H1 (cell line): ENCODE measurements at regions not wholly inside any gene's neighbourhood (a gene's known extent, or its start where the extent isn't known, plus 50 kb on each side); places are given as distances from the start of the nearest gene placed in this dataset.

Experiments
- BCL11A ChIP-seq, 2 experiments: IDR thresholded peaks; one replicate each; pipeline ENCODE4 v1.6.1; 2011; ENCODE audit warnings: low read depth in 2 of 2, low read length in 2 of 2, mild to moderate bottlenecking in 2 of 2
- CBX5 ChIP-seq: fragments of 300-800, 300-1000 bp; sonication (generic); IDR thresholded peaks from 2 replicates; pipeline ENCODE4 v1.7.1; 2016; ENCODE audit warnings: antibody characterized with exemption, low read length, low read depth
- CHD2 ChIP-seq: IDR thresholded peaks from 2 replicates; pipeline ENCODE4 v1.6.1; 2012; ENCODE audit warnings: low read length, improper control_type of control experiment
- HDAC2 ChIP-seq, 2 experiments: fragments of 300-600 bp in 1 of 2; sonication (generic) in 1 of 2; IDR thresholded peaks; 2 replicates each; pipeline ENCODE4 v1.6.1; 2011 to 2012; ENCODE audit warnings: low read depth in 2 of 2, low read length in 2 of 2, mild to moderate bottlenecking in 2 of 2, moderate library complexity in 2 of 2, borderline replicate concordance in 1 of 2, inconsistent platforms in 1 of 2
- NANOG ChIP-seq: IDR thresholded peaks from 2 replicates; pipeline ENCODE4 v1.6.1; 2011; ENCODE audit warnings: low read length, low read depth, mild to moderate bottlenecking, inconsistent platforms; ENCODE audit not compliant: insufficient read depth, poor library complexity, severe bottlenecking
- TBP ChIP-seq: IDR thresholded peaks from 2 replicates; pipeline ENCODE4 v1.6.1; 2011; ENCODE audit warnings: low read depth, low read length, improper control_type of control experiment
- ZNF274 ChIP-seq: IDR thresholded peaks from 2 replicates; pipeline ENCODE4 v1.7.0; 2012; ENCODE audit warnings: low read length, borderline replicate concordance; ENCODE audit errors: extremely low read depth
- TF ChIP-seq, protein P1 (sequence below): IDR thresholded peaks from 2 replicates; pipeline ENCODE4 v1.6.1; 2011; ENCODE audit warnings: low read length, improper control_type of control experiment

DNA sequence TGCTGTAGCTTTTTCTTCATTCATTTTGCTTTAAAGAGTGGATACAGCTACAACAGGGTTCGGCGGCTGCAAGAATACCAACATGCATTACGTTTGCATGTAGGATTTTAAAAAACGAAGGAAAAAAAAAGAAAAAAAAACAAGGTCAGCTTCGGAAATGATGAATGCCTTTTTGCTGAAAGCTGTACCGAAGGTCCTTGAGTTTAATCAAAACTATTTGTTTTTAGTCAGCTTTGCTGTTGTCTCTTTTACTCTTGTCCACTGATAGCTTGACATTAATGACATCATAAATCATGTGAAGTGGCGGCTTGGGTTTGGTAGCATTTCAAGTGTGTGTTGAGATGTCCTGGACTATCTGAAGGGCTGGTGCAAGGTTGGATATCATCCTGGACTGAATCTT, 779.1 kb downstream of the NR2F1-AS1 start (continued):
- TF ChIP-seq CHD2, result no peak
- TF ChIP-seq ZNF274, result no peak
- TF ChIP-seq NANOG, result no peak
- no peak for TF ChIP-seq HDAC2 (IDR thresholded peaks at IDR 0.05; ENCODE audit: borderline replicate concordance in 1 of 2, low read depth in 2 of 2, low read length in 2 of 2)
- no peak for TF ChIP-seq TBP
- TF ChIP-seq BCL11A (IDR thresholded peaks at IDR 0.05; ENCODE audit: low read depth in 2 of 2, low read length in 2 of 2), result no peak
- no peak for TF ChIP-seq CBX5
- TF ChIP-seq, protein P1, sequence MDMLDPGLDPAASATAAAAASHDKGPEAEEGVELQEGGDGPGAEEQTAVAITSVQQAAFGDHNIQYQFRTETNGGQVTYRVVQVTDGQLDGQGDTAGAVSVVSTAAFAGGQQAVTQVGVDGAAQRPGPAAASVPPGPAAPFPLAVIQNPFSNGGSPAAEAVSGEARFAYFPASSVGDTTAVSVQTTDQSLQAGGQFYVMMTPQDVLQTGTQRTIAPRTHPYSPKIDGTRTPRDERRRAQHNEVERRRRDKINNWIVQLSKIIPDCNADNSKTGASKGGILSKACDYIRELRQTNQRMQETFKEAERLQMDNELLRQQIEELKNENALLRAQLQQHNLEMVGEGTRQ, result no peak
